ENCODE measurements at regions not wholly inside any gene's neighbourhood (a gene's known extent, or its start where the extent isn't known, plus 50 kb on each side); places are given as distances from the start of the nearest gene placed in this dataset.
"Not testable (repeated sequence)": the region's sequence is repeated elsewhere in the genome, so short reads cannot be mapped to it uniquely, and the experiment has no call there.

DNA sequence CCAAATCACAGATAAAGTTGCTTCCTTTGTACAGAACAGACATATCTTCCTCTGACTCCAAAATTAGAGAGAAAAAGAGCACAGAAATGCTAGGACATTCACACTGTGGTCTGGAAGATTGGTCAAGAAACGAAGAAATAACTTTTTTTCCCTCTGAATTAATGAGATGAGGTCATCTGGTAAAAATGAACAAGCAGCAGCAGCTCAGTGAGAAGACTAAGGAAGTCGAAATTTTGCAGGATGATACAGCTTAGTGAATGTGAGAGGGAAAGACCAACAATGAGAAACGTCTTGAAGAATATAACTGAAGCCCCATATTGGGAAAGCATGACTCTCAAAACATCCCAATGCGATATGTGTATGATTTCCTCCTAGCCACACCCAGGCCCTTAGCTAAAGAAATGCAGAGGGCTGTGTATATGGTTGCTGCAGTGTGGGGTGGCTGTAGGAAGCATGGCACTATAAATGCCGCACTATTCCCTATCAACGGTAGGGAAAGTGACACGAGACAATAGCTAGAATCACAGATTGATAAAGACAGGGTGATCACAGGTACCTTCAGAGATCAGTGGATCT, 208.6 kb downstream of the VEGFC start:
- no peak for DNase-seq

DNA sequence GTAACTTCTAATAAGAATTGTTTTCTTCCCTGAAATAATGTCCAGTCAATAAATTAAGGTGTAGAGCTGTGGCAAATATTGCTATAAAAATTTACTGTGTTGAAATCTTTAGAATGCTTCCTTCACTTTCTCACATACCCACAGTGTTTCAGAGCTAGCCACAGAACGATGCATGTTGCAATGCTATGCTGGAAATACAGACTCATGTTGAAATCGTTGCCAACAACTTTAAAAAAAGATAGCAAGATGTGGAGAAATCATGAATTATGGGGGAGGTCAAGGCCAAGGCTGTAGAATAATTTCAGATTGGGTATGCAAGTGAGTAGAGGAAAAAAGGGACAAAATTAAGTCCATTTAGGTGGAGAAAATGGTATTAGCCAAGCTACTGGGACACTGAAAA, 204.8 kb downstream of the VEGFC start:
- DNase-seq = no peak

DNA sequence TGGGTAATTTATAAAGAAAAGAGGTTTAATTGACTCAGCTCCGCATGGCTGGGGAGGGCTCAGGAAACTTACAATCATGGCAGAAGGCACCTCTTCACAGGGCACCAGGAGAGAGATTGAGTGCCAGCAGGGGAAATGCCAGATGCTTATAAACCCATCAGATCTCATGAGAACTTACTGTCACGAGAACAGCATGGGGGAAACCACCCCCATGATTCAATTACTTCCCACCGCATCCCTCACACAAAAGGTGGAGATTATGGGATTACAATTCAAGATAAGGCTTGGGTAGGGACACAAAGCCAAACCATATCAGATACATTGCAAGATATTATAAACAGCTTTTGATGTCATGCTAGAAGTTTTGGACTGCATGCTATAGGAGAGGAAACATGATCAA, 204.3 kb downstream of the VEGFC start:
- no peak for DNase-seq

DNA sequence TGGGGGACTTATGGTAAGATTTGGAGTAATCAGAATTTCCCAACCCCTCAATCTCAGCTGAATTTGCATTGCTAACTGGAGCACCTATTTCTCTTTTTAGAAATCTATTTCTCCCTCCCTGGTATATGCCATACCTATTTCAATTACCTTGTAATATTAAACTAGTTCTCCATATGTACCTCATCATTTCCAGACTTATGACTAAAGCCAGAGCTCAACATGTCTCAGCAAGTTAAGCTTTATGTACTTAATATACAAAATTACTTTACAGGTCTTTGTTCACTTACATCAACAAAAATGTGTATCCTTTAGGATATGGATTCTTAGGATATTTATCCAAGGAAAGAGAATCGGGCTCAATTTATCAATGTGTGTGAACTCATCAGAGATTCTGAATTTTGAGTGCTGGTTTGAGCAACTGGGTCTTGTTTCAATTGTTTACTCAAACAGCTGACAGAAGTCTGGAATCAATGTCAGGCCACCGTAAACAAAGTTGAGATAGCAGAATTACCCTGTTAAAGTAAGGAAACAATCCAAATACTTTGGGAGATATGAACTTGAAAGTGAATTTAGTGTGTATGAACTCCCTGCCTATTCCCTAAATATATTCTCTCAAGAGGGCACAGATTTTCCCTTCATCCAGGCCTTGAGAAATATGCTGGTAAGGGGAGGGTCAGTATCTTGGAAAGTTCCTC, 199.6 kb downstream of the VEGFC start:
- no peak for DNase-seq

DNA sequence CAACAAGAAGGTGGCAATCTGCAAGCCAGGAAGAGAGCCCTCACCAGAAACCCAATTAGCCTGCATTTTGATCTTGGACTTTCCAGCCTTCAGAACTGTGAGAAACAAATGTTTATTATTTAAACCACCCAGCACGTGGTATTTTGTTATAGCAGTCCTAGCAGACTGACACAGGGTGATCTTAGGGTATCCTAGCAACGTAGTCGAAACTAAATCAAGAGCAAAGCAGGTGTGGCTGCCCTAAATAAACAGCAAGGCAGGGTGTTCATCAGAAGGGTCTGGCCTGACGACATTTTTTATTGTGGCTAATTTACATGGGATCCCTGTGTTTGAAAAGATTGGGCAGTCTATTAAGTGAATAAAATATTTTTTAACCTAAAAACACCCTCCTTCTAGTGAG, 198.8 kb downstream of the VEGFC start:
- peak; percentile 77 for DNase-seq

DNA sequence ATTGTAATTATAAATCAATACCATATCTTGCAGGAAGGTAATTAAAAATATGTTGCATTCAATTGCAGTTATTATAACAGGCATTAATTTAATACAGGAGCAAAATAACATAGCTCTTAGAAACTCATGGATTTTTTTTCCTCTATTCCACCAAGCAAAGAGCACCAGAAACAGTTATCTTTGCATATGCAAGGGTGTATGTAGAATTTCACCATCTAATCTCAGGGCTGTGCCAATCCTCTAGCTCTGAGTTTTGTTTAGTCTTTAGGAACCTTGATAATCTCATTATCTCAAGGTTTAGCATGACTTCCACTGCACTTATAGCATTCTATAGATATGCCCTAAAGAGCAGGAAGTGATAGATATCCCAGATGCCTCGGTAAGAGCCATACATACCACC, 197.5 kb downstream of the VEGFC start:
- no peak for DNase-seq

DNA sequence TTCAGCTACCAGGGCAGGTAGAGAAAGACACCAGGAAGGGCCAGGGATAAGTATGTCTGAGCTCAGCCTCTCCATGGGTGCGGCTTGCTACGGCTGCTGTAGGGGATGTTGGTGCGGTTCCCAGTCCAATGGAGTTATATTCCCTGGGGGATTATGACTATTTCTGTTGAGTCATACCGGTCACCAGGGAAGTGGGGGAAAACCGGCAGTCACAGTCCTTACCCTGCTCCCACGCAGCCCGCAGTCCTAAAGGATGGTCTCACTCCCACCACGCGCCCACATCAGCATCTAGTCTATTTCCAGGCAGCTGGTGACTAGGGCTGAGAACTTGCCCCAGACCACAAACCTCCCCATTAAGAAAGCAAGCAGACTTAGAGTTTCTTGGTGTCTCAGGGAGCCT, 191.6 kb downstream of the VEGFC start:
- DNase-seq = no peak

DNA sequence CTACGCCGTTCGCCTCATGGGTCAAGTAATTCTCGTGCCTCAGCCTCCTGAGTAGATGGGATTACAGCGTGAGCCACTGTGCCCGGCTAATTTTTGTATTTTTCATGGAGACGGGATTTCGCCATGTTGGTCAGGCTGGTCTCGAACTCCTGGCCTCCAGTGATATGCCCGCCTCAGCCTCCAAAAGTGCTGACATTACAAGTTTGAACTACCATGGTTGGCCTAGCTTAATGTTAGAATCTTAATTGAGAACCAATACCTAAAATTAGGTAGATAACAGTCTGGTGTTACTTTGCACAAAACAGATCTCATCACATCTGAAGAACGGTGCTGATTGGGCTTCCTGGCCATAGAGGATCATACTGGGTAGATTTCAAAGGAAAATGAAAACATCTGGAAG, 184.9 kb downstream of the VEGFC start:
- DNase-seq = no peak

DNA sequence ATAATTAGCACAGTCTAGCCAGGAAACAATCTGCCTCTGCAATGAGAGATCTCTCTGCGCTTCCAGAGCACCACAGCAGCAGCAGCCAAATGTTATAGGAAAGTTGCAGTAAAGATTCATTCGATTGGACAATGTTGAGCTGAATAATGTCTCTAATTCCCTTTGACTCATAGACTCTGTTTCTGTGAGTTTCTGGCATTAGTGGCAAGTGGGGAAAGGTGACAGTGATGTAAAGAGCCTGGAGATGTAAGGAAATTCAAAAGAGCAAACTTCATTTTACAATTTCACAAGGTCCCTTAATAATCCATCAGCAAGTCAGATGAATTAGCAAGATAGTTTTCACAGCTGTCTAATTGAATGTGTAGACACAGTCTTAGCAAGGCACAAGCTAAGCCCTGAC, 184.4 kb downstream of the VEGFC start:
- DNase-seq = no peak

DNA sequence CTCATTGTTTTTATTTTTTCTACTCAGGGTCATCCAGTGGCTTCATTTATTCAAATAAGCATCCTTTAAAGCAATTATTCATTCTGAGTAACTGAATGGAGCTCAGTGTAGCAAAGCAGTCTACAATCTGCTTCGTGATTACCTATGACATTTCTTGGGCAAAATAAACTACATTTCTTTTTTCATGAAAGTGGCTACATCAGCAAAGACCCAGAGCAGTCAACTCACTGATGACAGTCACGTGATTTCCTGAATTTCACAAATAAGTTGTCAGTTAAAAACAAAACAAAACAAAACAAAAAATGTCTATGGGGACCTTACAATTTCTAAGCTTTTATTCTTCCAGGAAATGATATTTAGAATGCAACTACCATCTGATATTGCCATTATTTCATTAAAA, 182.1 kb downstream of the VEGFC start:
- no peak for DNase-seq

DNA sequence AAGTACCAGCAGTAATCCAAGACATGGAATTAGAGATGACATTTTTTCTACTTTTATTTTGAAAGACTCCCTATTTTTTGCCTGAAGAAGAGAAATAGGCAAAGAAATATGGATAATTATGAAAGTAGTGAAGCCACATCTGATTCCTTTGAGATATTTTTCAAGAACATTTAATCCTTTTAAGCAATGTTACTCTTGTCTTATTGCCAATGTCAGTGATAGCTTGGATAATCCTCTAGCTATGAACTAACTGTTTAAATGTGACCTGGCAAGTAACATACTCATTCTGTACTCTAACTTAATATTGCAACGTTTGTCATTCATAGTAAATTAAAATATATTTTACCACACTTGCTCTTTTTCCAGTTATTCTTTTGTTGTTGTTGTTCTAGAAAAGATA, 181.3 kb downstream of the VEGFC start:
- DNase-seq = no peak

DNA sequence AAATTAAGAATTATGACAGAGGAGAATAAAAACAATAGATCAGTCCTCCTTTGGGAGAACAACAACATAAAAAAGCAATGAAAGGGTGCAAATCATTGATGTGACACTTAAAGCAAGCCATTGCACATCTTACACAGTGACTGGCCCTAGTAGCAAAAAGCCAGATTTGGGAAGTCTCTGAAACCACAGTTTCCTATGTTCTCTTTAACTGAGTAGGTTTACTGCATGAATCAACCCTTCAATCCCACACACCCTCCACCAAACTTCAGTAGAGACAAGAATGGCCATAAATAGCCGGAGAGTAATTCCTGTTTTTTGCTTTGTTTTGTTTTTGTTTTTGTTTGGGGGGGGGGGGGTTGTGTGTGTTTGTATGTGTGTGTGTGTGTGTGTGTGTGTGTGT, 180.8 kb downstream of the VEGFC start:
- DNase-seq = no peak

DNA sequence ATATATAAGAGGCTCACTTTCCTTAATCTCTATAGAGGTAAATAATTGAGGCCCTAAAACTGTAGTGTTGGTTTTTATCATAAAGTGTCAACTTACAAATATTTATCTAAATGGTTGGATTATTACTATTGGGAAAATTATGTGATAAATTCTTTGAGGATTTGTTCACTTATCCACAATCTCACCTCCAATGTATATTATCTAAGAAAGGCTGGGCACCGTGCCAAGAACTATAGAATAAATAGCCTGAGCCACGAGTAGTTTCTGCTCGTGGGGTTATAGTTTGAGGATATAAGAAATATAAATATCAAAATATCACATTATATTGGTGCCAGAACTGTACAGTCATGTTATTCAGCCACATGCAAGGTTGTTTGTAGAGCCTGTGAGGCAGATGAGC, 177.9 kb downstream of the VEGFC start:
- DNase-seq = peak; percentile 35

DNA sequence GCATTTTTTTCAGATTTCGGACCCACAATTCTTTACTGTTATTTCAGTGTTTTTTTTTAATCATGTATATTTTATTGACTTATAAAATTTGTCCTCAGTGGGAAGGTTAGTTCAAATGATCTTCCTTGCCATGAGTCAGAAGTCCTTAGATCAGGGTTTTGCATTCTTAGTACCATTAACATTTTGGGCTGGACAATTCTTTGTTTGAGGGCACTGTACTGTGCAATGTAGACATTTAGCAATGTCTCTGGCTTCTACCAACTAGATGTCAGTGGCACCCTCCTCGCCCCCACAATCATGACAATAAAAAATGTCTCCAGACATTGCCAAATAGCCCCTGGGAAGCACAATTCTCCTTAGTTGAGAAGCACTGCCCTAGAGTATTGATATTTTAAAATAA, 176.6 kb downstream of the VEGFC start:
- no peak for DNase-seq

DNA sequence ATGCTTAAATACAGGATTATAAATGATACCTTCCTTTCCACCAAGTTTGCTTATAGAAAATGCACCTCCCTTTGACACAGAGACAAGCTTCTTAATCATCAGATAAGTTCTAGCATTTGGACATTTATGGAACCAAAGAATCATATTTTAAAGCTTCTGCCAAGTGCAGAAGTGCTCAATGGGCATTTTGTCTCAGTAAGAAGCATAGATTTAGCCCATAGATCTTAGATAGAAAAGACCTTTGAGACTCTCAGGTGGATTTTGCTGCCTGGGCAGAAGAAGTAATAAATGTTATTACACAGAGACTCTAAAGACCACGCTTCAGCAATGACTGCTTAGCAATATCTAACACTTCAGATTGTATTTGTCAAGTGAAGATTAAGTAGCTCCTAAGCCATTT, 174.6 kb downstream of the VEGFC start:
- DNase-seq = no peak

DNA sequence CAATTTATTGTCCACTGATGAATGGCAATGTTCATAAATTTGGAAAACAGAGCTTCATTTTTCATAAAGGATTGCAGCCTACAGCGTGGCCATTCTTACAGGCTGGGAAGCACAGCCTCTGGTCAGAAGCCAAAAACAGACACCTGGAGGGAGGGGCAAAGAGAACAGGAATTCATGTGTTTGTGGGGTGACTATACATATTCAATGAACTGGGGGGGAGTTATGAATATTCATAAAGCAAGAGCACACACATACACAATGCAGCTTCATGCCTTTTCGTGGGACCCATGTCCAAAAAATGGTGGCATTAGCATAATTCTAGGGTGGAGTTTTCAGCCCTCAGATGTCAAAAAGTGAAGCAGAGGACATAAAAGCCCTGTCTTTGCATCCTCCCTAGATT, 173.3 kb downstream of the VEGFC start:
- no peak for DNase-seq

DNA sequence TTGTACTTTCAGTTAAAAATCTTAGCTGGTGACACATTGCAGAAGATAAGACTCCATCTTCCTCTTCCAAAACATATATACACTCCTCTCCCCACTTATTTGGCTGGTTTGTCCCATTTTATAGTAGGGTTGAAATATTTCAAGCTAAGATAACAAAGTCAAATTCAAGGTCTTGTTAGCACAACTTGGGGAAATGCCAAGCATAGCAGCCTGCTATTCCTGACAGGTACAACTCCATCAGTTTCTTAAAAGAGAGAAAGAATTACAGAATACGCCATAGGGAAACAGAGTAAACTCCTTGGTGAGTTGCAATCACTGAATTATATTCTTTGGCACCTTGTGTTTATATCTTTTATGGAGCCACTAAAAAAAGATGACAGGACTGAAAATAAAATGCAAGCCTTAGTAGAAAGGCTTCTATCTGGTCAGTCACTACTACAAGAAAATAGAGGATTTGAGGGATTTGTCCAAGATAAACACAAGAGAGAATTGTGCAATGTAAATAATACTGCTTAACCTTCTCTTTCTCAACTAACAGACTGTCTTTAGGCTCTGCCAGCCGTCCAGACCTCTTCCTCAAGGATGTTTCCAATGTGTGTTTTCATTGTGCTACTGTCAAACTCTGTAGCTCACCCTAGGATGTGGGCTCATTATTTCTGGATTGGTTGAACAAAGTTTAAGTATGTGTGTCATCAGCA, 170.3 kb downstream of the VEGFC start:
- DNase-seq = no peak

DNA sequence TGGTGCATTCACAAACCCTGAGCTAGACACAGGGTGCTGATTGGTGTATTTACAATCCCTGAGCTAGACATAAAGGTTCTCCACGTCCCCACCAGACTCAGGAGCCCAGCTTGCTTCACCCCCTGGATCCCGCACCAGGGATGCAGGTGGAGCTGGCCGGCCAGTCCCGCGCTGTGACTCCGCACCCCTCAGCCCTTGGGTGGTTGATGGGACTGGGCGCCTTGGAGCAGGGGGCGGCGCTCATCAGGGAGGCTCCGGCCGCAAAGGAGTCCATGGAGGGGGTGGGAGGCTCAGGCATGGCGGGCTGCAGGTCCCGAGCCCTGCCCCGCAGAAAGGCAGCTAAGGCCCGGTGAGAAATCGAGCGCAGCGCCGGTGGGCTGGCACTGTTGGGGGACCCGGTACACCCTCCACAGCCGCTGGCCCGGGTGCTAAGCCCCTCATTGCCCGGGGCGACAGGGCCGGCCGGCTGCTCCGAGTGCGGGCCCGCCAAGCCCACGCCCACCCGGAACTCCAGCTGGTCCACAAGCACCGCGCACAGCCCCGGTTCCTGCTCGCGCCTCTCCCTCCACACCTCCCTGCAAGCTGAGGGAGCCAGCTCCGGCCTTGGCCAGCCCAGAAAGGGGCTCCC, 167.6 kb downstream of the VEGFC start:
- DNase-seq = not testable (repeated sequence)

DNA sequence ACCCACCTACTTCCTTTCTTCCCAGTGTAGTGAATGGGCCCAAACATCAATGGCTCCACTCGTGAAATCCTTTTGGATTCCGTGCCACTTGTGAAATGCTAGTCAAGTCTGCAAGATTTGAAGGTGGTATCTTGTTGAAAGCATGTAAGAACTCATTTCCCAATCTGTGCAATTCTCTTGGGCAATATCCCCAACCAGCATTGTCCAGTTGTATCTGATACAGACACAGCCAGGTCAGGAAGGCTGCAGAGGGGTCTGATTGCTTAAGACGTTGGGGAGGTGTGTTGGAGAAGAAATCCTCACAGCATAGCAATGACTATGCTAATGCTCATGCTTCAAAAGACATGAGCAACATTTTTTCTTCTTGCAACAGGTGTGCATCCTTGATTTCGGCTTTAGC, 164.8 kb downstream of the VEGFC start:
- DNase-seq = no peak

DNA sequence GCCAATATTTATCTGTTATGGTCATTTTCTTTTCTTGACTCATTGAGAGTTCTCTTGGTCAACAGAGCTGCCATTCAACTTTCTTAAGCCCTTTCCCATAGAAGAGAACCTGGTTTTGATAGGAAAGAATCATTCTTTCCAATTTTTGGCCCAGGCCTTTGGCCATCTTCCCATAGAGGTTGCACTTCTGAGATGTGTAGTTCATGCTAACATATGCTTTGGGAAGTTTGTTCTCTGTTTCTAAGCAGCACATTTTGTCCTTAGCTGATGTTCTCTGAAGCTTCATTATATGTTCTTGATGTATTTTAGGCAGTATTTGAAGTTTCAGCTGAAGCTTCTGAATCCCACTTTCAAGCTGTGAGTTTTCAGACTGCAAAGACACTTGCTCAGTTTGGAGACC, 161.1 kb downstream of the VEGFC start:
- no peak for DNase-seq

Measured in NCI-H510A treated with DMSO at 0.1 percent for 48 hours (cell line).